GM18502 (cell line): ENCODE measurements at regions not wholly inside any gene's neighbourhood (a gene's known extent, or its start where the extent isn't known, plus 50 kb on each side); places are given as distances from the start of the nearest gene placed in this dataset.

Experiments used
- ATAC-seq: cut with Tn5 transposase; IDR thresholded peaks from one replicate; pipeline ENCODE4 v1.9.1; 2021; ENCODE audit warnings: mild to moderate bottlenecking; ENCODE audit not compliant: unreplicated experiment, poor library complexity

DNA sequence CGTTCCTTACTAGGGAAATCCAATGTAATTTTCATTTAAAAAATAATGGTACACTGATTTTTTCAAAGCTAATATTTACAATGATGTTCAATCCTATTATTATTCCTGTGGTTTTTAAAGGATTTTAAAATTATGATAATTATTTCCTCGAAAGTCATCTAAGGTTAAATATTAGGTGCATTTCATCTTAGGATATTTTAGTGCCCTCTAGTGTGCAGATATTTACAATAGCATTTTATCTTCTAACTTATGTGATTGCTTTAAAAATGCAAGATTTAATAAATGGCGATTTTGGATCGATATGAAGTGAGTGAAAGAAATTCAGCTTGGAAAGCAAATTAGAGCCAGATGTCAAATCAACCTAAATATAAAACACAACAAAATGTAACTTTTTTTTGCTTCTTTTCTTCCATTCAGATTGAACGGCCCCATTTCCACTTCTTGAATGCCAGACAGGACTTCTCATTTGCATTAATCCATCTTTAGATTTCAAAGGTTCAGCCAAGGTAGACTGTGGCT, 293.5 kb downstream of the SLC6A15 start:
- no peak for ATAC-seq

DNA sequence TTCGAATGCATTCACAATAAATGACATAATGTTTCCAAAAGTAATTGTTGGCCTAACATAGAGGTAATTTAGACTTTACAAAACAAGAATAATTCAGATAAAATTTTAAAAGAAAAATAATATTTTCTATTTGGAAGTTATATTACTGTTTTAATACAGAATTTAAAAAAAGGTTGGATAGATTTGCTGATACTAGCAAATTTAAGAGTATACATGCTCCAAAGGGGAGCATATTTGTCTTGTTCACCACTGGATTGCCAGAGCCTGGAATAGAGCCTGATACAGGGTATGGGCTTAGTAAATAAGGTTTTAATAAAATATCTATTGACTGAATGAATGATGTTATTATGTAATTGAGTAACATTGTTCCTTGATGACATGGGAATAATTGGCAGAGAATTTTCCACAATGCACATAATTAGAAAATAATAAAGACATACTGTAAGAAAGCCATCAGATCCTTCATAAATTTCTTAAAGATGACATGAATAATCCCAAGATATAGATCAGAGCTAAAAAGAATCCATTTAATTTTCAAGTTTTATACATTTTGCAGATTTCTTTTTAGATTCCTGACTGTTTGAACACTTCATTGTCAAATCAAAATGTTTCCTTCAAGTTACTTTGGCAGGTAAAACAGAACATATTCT, 305.3 kb downstream of the SLC6A15 start:
- no peak for ATAC-seq

- no peak for ATAC-seq
These were observed 306.6 kb downstream of the SLC6A15 start for GRCh38 chr12:84605983-84606382.

GRCh38 chr12:84604551-84604950, 308.0 kb downstream of the SLC6A15 start:
- no peak for ATAC-seq

GRCh38 chr12:84603484-84604248, 308.9 kb downstream of the SLC6A15 start:
- no peak for ATAC-seq

DNA sequence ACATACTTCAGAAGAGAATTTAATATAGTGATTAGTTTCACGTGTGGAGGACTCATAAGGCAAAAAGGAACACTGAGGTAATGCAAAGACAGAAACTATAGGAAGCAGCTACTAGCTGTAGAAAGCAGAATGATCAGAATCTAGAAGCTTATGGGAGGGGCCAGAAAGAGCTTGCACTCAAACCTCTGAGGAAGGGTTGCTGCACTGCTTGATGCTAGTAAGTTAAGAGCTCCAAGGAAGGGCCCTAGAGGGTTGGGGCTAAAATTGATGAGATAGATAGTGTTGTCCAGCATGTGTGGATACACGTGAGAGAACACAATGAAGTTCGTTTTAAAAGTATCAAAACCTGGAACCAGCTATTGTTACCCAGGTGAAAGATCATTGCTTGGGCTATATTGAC, 311.1 kb downstream of the SLC6A15 start:
- ATAC-seq = no peak

DNA sequence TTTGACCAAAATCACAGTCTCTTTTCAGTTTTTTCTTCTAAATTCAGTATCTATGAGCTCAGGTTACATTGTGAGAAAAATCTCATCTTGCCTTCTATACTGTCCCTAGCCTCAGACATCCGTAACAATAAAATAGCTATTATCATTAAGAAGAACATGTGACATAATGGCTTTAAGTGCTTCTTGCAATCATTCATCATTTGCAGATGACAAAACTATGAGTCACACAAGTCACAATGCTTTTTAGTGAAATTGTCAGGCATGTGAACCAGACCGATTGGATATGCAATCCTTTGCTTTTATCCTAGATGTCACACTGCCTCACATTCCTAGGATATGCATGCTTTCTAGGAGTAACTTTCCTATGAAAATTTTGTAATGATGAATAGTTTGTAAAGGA, 313.1 kb downstream of the SLC6A15 start:
- no peak for ATAC-seq

- ATAC-seq = no peak
These were observed 316.3 kb downstream of the SLC6A15 start for GRCh38 chr12:84596266-84596665.

- no peak for ATAC-seq
These were observed 318.4 kb downstream of the SLC6A15 start for GRCh38 chr12:84594157-84594556.

GRCh38 chr12:84585776-84586395, 326.7 kb downstream of the SLC6A15 start:
- no peak for ATAC-seq

DNA sequence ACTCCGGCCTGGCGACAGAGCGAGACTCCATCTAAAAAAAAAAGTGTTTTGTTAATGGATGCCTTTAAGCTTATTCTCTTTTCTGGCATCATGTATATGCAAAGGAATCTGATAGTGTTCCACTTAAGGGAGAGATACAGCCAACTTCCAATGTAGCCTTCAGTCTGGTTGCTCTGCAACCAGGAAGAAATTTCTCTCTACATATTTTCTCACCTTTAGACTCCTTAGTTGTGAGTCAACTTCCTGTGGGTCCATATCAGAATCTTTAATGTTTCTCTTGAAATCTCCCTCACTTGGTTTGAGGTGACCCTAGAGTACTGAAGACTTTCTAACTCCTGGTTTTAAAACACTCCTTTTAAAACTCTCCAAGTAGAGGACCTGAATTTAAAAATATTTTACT, 340.4 kb downstream of the SLC6A15 start:
- ATAC-seq = no peak

DNA sequence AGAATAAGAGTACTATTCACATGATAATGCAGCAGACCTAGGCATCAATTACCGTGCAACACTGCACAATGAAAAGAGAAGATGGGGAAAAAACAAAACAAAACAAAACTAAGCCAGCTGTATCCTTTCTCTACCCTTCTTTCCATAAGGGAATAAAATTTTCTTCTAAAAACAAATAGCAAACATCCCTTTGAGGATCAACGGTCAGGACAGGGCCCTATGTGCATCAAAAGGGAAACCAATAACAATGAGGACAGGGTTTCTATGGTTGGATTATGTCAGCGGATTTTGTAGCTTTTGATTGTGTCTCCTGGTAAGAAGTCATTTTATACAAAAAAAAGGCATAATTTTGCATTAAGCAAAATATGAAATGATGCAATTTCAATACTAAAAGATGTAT, 350.3 kb downstream of the SLC6A15 start:
- no peak for ATAC-seq

GRCh38 chr12:84561351-84561750, 351.2 kb downstream of the SLC6A15 start:
- ATAC-seq = no peak

DNA sequence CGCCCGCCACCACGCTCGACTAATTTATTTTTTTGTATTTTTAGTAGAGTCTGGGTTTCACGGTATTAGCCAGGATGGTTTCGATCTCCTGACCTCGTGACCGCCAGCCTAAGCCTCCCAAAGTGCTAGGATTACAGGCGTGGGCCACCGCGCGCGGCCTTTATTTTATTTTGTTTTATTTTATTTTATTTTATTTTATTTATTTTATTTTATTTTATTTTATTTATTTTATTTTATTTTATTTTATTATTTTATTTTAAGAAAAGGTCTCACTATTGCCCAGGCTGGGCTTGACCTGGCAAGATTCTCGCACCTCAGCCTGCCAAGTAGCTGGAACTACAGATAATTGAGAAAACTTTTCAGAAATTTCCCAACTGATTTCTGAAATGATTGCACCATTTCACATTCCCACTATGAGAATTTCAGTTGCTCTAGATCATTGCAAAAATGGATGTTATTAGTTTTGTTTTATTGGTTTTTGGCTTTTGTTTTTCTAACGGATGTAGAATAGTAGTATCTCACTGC, 358.3 kb downstream of the SLC6A15 start:
- ATAC-seq = no peak

DNA sequence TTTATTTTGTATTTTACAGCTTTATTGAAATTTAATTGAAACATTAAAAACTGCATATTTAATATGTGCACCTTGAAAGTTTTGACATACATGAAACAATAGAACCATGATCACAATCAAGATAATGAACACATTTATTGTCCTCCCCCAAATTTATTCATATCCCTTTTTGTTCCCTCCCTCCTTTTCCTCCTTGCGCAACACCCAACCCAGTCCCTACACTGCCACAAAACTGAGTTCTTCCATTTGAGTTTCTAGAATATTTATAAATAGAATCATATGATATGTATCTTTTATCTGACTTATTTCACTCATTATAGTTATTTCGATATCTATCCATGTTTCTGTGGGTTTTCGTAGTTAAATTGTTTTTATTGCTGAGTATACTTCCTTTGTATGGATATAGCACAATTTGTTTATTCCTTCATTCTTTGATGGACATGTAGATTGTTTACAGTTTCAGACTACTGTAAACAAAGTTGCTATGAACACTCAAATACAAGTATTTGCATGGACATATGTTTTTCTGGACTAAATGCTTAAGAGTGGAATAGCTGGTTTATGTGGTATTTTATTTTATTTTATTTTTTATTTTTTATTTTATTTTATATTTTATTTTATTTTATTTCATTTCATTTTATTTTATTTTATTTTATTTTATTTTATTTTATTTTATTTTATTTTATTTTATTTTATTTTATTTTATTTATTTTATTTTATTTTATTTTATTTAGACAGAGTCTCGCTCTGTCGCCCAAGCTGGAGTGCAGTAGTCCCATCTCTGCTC, 359.1 kb downstream of the SLC6A15 start:
- ATAC-seq = no peak

- no peak for ATAC-seq
These were observed 361.2 kb downstream of the SLC6A15 start for GRCh38 chr12:84551373-84551772.

DNA sequence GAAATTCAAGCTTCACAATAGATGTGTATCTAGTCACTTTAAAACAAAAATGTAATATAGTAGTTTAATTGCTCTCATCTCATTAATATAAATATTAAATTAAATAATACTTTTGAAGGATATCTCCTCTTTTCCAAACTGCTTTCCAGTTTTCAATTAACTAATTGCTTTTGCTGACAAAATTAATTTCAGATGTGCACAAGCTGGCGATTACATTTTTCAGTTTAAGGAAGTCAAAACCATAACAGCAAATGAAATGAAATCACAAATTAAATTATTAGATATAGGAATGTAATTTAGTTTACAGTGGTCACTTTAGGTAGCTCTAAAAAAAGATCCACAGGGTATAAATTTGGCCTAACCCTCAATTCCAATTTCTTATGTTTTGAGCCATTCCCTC, 362.1 kb downstream of the SLC6A15 start:
- ATAC-seq = no peak

- ATAC-seq = no peak
These were observed 370.3 kb downstream of the SLC6A15 start for GRCh38 chr12:84542289-84542688.

DNA sequence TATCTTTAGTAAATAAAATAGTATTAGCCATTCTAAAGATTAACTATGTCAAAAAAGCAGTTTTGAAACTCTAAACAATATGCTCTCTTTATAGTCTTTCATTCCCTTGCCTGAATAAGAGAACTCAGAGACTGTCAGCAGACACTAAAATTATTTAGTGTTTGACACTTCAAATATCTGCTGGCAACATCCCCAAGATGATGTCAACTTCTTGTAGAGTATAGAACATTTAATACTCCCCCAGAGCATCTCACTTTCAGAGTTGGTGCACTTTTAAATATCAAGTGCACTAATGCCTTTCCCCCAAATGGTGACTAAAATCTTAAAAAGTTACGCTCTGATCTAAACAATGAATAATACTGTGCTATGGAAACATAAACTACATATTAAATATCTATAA, 374.9 kb downstream of the SLC6A15 start:
- ATAC-seq = no peak

GRCh38 chr12:84512751-84513150, 399.8 kb downstream of the SLC6A15 start:
- no peak for ATAC-seq
